Immature natural killer cell (primary cell): ENCODE measurements at regions not wholly inside any gene's neighbourhood (a gene's known extent, or its start where the extent isn't known, plus 50 kb on each side); places are given as distances from the start of the nearest gene placed in this dataset.

Experiments
- DNase-seq, 3 donors: peaks; one replicate each; pipeline ENCODE4 v3.0.0; 2022; ENCODE audit warnings: mixed read lengths in 1 of 3
- H3K27ac Mint-ChIP-seq, 6 donors: one replicate each; pipeline ENCODE4 v1.8.0; 2020; ENCODE audit warnings: mixed read lengths in 6 of 6, mild to moderate bottlenecking in 5 of 6, inconsistent platforms in 4 of 6, moderate library complexity in 3 of 6
- H3K27me3 Mint-ChIP-seq, 3 donors: one replicate each; pipeline ENCODE4 v1.8.0; 2020 to 2021; ENCODE audit warnings: low read depth in 3 of 3, mild to moderate bottlenecking in 3 of 3, mixed read lengths in 3 of 3, moderate library complexity in 3 of 3, inconsistent platforms in 1 of 3
- H3K36me3 Mint-ChIP-seq, 3 donors: one replicate each; pipeline ENCODE4 v1.8.0; 2020; ENCODE audit warnings: mixed read lengths in 3 of 3, inconsistent platforms in 2 of 3, mild to moderate bottlenecking in 2 of 3
- H3K4me1 Mint-ChIP-seq, 2 donors: one replicate each; pipeline ENCODE4 v1.8.0; 2020; ENCODE audit warnings: inconsistent platforms in 2 of 2, mild to moderate bottlenecking in 2 of 2, mixed read lengths in 2 of 2, moderate library complexity in 1 of 2
- H3K4me3 Mint-ChIP-seq, 5 donors: one replicate each; pipeline ENCODE4 v1.8.0; 2020; ENCODE audit warnings: mild to moderate bottlenecking in 5 of 5, mixed read lengths in 5 of 5, inconsistent platforms in 3 of 5, moderate library complexity in 3 of 5
- H3K9me3 Mint-ChIP-seq, 6 donors: one replicate each; pipeline ENCODE4 v1.8.0; 2020; ENCODE audit warnings: mild to moderate bottlenecking in 6 of 6, mixed read lengths in 6 of 6, inconsistent platforms in 4 of 6, moderate library complexity in 3 of 6

DNA sequence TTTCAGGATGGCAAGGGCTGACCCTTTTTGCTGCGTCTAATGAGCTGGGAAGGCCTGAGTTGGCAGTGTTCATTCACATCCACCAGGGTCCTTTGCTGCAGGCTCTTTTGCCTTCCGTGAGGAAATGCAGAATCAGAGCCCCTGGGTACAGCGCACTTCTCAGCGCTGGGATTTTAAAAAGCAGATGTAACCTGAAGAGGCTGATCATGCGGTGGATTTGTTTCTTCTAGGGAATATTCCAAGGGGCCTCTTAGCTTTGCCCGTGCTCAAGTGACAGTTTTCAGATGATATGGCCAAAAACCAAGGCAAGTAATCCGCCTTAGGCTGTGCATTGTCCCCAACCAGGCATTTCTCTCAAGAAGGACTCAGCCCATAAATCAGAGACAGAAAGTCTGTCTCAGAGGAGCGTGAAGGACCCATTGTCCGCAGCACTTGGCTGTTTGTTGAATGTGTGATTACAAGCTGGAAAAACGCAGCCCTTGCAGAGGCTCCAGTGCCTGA is 237.6 kb downstream of the PTPRC start:
- Mint-ChIP-seq H3K36me3 (peaks cover 6 to 37% (median 22%) of the 10 kb centered on the region in 3 donors), H3K27ac (no peak overlapping the region), H3K27me3 (peaks cover 0 to 1% (median 0%) of the 10 kb centered on the region in 3 donors), H3K4me3 (no peak overlapping the region), H3K4me1 (peaks cover 41 to 45% of the 10 kb centered on the region in 2 donors), H3K9me3 (peaks cover 0 to 1% (median 0%) of the 10 kb centered on the region in 6 donors)
- DNase-seq, result no peak

DNA sequence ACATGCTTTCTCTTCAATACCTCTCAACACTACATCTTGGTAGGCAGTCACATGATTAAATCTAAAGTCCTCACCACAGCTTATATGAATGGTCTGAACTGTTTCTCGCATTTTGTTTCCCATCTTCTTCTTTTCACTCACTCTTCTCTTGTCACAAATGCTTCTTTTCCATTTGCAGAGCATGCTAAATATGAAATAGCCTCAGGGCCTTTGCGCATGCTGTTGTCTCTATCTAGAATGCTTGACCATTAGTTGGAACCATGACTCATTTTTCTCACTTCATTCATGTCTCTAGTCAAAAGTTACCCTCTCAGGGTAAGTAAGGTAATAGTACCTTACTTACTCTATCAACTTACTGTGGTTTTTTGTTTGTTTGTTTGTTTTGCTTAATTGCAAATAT is 239.7 kb downstream of the PTPRC start:
- H3K9me3 Mint-ChIP-seq, result peaks cover 0 to 1% (median 0%) of the 10 kb centered on the region in 6 donors
- H3K27ac Mint-ChIP-seq, result peak overlapping the region in 2 of 6 donors; percentile 59 to 64
- peaks cover 38 to 40% of the 10 kb centered on the region in 2 donors for H3K4me1 Mint-ChIP-seq
- peaks cover 6 to 26% (median 24%) of the 10 kb centered on the region in 3 donors for H3K36me3 Mint-ChIP-seq
- H3K4me3 Mint-ChIP-seq, result no peak overlapping the region
- DNase-seq, result no peak
- H3K27me3 Mint-ChIP-seq, result peaks cover 0 to 1% (median 0%) of the 10 kb centered on the region in 3 donors

- DNase-seq, result no peak
- Mint-ChIP-seq H3K36me3 (peaks cover 6 to 24% (median 23%) of the 10 kb centered on the region in 3 donors), H3K27ac (peak overlapping the region in 1 of 6 donors; percentile 17), H3K4me1 (peaks cover 35 to 37% of the 10 kb centered on the region in 2 donors), H3K4me3 (no peak overlapping the region), H3K27me3 (peaks cover 0 to 1% (median 0%) of the 10 kb centered on the region in 3 donors), H3K9me3 (peaks cover 0 to 1% (median 0%) of the 10 kb centered on the region in 6 donors)
These were observed 241.0 kb downstream of the PTPRC start for GRCh38 chr1:198879711-198880306.

DNA sequence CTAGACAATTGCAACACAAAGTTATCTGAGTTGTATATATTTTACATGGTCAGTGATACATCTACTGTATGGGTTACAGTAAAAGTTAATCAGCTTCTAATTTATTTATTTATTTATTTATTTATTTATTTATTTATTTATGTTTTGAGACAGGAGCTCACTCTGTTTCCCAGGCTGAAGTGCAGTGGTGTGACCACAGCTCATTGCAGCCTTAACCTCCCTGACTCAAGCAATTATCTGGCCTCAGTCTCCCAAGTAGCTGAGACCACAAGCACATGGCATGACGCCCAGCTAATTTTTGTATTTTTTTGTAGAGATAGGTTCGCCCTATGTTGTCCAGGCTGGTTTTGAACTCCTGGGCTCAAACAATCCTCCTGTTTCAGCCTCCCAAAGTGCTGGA is 241.6 kb downstream of the PTPRC start:
- no peak overlapping the region for H3K4me3 Mint-ChIP-seq
- peaks cover 0 to 1% (median 0%) of the 10 kb centered on the region in 3 donors for H3K27me3 Mint-ChIP-seq
- peaks cover 35 to 37% of the 10 kb centered on the region in 2 donors for H3K4me1 Mint-ChIP-seq
- DNase-seq, result no peak
- H3K9me3 Mint-ChIP-seq, result peaks cover 0 to 1% (median 0%) of the 10 kb centered on the region in 6 donors
- H3K27ac Mint-ChIP-seq, result no peak overlapping the region
- H3K36me3 Mint-ChIP-seq, result peaks cover 6 to 20% (median 18%) of the 10 kb centered on the region in 3 donors

DNA sequence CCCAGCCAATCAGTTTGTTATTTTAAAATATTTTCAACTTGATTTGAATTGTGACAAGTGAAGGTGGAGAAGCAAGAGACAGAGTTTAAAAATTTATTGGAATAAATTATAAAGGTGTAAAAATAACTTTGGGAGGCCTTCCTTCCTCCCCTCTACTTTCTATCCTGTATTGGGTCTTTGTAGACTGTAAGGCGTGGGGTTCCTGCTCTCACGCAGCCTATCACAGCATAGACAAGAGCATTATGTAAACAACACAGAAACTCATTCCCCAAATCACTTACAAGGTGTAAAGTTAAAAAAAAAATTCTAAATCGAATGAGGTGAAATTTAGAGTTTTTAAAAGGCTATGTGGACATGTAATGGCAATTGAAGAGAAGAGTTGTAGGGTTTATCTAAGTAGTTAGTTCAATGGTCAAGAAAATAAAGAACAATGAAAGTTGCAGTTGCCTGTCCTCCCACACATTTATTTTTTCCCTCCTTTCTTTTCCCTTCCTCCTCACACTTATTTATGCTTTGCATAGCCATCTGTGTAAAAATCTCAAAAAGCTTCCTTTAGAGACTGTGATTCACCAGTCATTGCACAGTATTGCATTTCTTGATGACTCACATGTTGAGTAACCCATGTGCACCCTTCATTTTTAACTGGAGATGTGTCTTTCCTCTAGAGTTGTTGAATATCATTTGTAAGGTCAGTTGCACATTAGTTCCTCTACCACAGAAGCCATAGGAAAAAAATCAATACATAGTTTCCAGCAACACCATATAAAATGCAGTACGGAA is 242.2 kb downstream of the PTPRC start:
- H3K4me1 Mint-ChIP-seq, result peaks cover 35 to 37% of the 10 kb centered on the region in 2 donors
- no peak overlapping the region for H3K4me3 Mint-ChIP-seq
- H3K27me3 Mint-ChIP-seq, result peaks cover 0 to 1% (median 0%) of the 10 kb centered on the region in 3 donors
- no peak for DNase-seq
- peaks cover 6 to 20% (median 18%) of the 10 kb centered on the region in 3 donors for H3K36me3 Mint-ChIP-seq
- peak overlapping the region in 1 of 6 donors; percentile 46 for H3K27ac Mint-ChIP-seq
- peaks cover 0 to 1% (median 0%) of the 10 kb centered on the region in 6 donors for H3K9me3 Mint-ChIP-seq

DNA sequence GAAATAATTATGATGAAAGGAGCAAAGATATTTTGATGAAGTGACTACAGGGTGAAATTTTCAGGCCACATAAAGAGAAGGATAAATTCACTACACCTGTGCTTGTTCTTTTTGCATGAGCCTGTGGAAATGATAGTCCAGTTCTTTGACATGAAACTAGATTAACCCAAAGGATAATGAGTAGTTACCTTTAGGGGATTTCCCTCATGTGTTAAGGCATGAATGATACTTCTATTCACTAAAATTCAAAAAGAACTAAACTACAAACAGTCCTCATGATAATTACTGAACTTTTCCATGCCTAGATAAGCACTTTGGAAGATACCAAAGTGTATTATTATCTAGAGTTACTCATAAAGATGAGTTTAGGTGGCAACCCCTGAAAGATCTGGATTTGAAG is 244.3 kb downstream of the PTPRC start:
- Mint-ChIP-seq H3K27ac (no peak overlapping the region), H3K27me3 (peaks cover 0 to 3% (median 0%) of the 10 kb centered on the region in 3 donors), H3K36me3 (peaks cover 2 to 17% (median 13%) of the 10 kb centered on the region in 3 donors), H3K4me1 (peaks cover 37 to 42% of the 10 kb centered on the region in 2 donors), H3K9me3 (peaks cover 0 to 1% (median 0%) of the 10 kb centered on the region in 6 donors), H3K4me3 (no peak overlapping the region)
- DNase-seq, result no peak

DNA sequence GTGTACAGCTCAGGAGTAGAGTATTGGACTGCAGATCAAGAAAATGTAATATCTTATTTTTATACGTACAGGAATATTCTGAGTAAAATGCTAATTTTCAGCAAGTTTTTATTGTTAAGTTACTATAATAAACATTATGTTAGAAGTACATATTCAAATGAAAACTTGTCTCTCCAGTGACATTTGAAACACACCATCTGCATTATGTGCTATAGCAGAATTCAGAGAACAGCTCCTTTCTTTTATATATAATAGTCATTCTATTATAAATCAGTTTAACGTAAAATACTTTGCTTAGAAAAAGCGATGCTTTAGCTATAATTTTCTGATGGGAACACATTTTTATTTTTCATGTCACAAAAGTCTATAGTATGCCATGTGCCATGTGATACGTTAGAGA is 249.0 kb downstream of the PTPRC start:
- DNase-seq, result no peak
- peaks cover 12 to 13% of the 10 kb centered on the region in 2 donors for H3K4me1 Mint-ChIP-seq
- peaks cover 0 to 2% (median 0%) of the 10 kb centered on the region in 3 donors for H3K27me3 Mint-ChIP-seq
- H3K9me3 Mint-ChIP-seq, result no peaks in the 10 kb centered on the region
- H3K4me3 Mint-ChIP-seq, result no peak overlapping the region
- no peak overlapping the region for H3K27ac Mint-ChIP-seq
- H3K36me3 Mint-ChIP-seq, result peaks cover 0 to 14% (median 0%) of the 10 kb centered on the region in 3 donors

- Mint-ChIP-seq H3K36me3 (peaks cover 0 to 14% (median 0%) of the 10 kb centered on the region in 3 donors), H3K4me1 (peaks cover 12 to 13% of the 10 kb centered on the region in 2 donors), H3K4me3 (no peak overlapping the region), H3K9me3 (no peaks in the 10 kb centered on the region), H3K27me3 (peaks cover 0 to 2% (median 0%) of the 10 kb centered on the region in 3 donors), H3K27ac (no peak overlapping the region)
- no peak for DNase-seq
These were observed 249.6 kb downstream of the PTPRC start for GRCh38 chr1:198888379-198888943.

DNA sequence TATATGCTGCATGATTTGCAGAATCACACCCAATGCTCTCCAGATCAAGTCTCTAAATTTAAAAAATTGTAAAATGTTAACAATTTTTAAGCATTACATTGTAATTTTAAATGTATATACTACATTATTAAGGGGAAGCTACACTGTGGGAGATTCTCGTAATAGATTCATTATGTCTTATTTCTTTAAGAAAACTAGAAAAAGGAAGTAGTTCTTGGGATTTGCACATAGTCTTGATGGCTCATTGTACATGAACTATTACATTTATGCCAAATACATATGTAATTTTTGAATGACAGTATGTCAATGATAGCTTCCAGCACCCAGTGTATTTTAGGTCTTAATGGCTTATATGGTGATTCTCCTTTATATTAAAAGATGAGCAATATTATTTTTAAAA is 250.3 kb downstream of the PTPRC start:
- peaks cover 11 to 13% of the 10 kb centered on the region in 2 donors for H3K4me1 Mint-ChIP-seq
- peaks cover 0 to 17% (median 0%) of the 10 kb centered on the region in 3 donors for H3K36me3 Mint-ChIP-seq

GRCh38 chr1:198889749-198890148 is 250.9 kb downstream of the PTPRC start:
- Mint-ChIP-seq H3K4me3 (no peak overlapping the region), H3K27me3 (peaks cover 0 to 2% (median 0%) of the 10 kb centered on the region in 3 donors), H3K9me3 (no peaks in the 10 kb centered on the region), H3K36me3 (peaks cover 0 to 17% (median 0%) of the 10 kb centered on the region in 3 donors), H3K27ac (no peak overlapping the region), H3K4me1 (peaks cover 11 to 13% of the 10 kb centered on the region in 2 donors)
- DNase-seq, result no peak

More for the DNA sequence above, 250.3 kb downstream of the PTPRC start:
- Mint-ChIP-seq H3K27me3 (peaks cover 0 to 2% (median 0%) of the 10 kb centered on the region in 3 donors), H3K9me3 (no peaks in the 10 kb centered on the region), H3K27ac (no peak overlapping the region), H3K4me3 (no peak overlapping the region)
- no peak for DNase-seq

DNA sequence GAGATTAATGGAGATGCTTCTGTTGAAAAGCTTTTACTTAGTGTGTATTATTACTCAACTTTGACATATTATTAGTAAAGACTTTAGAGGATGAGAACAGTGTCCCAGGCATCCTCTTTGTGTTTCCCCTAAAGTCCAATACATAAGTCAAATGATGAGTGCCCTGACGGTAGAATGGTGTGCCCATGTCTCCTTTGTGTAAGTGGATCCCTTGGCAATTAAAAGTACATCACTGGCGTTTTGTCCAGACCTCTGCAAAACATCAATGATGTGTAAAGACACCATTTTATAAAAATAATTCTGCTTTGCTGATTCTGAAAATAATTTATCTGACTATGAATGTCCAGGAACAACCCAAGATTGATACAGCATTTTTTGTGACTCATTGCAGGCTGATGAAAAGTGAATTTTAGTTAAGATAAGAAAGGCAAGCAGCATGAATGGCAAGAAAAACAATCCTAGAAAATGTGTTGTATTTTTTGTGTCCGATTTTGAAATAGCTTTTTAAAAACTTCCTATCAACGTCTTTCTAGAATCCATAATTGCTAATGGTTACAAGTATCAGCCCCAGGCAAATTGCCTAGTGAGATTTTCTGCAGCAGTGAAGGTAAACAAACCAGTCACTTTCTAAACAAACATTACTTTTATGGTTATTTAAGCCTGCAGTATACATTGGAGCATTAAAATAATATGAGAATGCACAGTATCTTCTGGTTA is 251.5 kb downstream of the PTPRC start:
- H3K27ac Mint-ChIP-seq, result no peak overlapping the region
- no peak overlapping the region for H3K4me3 Mint-ChIP-seq
- peaks cover 0 to 18% (median 1%) of the 10 kb centered on the region in 3 donors for H3K36me3 Mint-ChIP-seq
- peaks cover 9 to 13% of the 10 kb centered on the region in 2 donors for H3K4me1 Mint-ChIP-seq
- H3K27me3 Mint-ChIP-seq, result peaks cover 0 to 2% (median 0%) of the 10 kb centered on the region in 3 donors
- H3K9me3 Mint-ChIP-seq, result no peaks in the 10 kb centered on the region
- DNase-seq, result no peak

DNA sequence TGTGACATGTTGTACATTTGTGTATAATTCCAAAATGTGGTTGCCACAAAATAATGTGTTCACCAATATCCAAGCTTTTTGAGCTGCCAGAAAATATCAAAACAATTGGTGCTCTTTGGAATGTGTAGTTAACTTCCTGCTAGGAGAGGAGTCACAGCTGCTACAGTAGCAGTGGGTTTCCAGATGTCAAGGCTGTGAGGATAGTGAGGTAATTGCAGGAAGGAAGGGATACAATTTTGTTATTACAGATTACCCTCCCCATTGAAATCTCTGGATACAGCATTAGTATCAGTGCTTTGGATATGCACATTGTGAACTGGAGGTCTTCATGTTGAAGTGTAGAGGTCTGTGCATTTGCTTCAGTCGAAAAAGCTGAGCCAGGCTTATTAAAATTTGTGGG is 253.2 kb downstream of the PTPRC start:
- peaks cover 7 to 19% of the 10 kb centered on the region in 2 donors for H3K4me1 Mint-ChIP-seq
- no peak overlapping the region for H3K4me3 Mint-ChIP-seq
- H3K27ac Mint-ChIP-seq, result peak overlapping the region in 2 of 6 donors; percentile 5 to 17
- H3K9me3 Mint-ChIP-seq, result no peaks in the 10 kb centered on the region
- H3K36me3 Mint-ChIP-seq, result peaks cover 6 to 23% (median 10%) of the 10 kb centered on the region in 3 donors
- H3K27me3 Mint-ChIP-seq, result peaks cover 0 to 2% (median 0%) of the 10 kb centered on the region in 3 donors
- no peak for DNase-seq

- no peak for DNase-seq
- no peak overlapping the region for H3K27ac Mint-ChIP-seq
These were observed 254.3 kb downstream of the PTPRC start for GRCh38 chr1:198893141-198893540.

More at GRCh38 chr1:198893141-198893540, 254.3 kb downstream of the PTPRC start:
- no peaks in the 10 kb centered on the region for H3K9me3 Mint-ChIP-seq
- peaks cover 6 to 23% (median 10%) of the 10 kb centered on the region in 3 donors for H3K36me3 Mint-ChIP-seq
- peaks cover 9 to 18% of the 10 kb centered on the region in 2 donors for H3K4me1 Mint-ChIP-seq
- H3K27me3 Mint-ChIP-seq, result peaks cover 0 to under 1% (median 0%) of the 10 kb centered on the region in 3 donors
- H3K4me3 Mint-ChIP-seq, result no peak overlapping the region
